Ecto neural progenitor cell (in vitro differentiated cells): ENCODE measurements at regions not wholly inside any gene's neighbourhood (a gene's known extent, or its start where the extent isn't known, plus 50 kb on each side); places are given as distances from the start of the nearest gene placed in this dataset.
"Not testable (repeated sequence)": the region's sequence is repeated elsewhere in the genome, so short reads cannot be mapped to it uniquely, and the experiment has no call there.

Experiments used
- DNase-seq: peaks from one replicate; pipeline ENCODE4 v3.0.0-alpha.2; 2018; ENCODE audit warnings: low spot score

DNA sequence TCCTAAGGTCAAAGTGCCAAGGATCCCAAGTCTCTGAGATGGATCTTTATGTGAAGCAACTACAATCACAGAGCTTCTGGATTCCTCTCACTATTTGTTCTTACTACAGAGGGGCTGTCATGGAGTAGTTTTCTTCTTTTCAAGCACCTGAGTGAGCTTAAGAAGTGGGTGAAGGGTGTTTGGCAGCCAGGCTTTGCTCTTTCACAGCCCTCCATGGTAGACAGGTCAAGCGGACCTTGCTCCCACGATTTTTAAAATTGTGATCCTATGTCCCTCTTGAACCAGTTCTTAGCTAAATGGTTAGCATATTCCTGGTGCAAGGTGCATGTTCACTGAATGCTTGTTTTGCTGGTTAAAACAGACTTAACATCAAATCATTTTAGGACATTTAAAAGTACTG, 332.2 kb downstream of the GADD45G start:
- no peak for DNase-seq

- no peak for DNase-seq
Measured at GRCh38 chr9:89939181-89939580, 334.4 kb downstream of the GADD45G start.

DNA sequence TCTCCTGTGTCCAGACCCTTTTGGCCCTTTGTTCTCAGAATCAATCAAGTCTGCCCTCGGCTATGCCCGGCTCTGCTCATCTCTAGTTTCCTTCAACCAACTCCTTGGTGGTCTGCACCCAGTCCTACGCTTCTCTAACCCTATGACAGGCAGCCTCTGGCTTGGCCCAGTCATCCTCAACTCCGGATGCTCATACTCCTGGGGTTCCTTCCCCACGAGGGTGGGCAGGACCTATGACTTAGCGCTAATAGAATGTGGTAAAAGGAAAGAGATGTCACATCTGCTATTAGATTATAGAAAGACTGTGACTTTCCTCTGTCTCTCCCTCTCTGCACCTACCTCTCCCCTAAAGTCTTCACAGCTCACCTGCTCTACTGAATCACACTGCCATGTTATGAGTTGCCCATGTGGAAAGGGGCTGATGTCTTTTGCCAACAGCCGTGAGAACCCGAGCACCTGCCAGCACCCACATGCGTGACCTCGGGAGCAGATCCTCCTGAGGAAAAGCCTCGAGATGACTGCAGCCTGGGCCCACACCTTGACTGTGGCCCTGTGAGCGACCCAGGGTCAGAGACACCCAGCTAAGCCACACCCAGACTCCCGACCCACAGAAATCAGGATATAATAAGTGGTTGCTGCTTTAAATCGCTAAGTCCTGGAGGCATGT, 334.9 kb downstream of the GADD45G start:
- DNase-seq = no peak

DNA sequence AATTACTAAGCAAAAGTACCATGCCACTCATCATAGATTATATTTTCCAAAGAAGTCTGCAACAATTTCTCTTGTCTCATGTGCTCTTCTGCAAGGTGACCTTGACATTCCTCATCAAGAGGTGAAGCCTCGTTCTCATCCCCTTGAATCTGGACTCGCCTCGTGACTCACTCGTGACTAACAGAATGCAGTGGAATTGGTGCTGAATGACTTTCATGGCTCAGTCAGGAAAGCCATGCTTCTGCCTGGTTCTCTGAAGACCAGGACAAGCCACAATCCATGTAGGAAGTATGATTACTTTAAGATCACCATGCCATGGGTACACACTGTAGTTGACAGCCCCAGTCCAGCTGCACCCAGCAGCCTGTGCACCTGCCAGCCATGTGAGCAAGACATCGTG, 335.8 kb downstream of the GADD45G start:
- no peak for DNase-seq

DNA sequence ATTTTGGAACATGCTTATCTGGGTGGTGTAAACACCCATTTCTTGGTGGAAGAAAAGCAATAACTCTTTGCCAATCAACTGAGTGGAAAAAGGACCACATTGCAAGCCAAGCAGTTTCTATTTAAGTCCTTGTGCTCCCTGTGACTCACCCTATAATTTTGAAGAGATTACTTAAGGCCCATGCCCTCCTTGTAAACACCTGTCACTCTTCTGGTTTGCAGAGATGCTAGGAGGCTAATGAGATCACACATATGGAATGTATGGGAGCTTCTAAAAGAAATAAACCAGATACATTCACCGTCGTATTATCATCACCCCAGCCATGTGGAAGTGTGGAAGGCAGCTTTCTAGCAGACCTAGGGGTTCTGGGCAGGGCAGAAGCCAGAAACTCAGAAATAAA, 337.1 kb downstream of the GADD45G start:
- no peak for DNase-seq

DNA sequence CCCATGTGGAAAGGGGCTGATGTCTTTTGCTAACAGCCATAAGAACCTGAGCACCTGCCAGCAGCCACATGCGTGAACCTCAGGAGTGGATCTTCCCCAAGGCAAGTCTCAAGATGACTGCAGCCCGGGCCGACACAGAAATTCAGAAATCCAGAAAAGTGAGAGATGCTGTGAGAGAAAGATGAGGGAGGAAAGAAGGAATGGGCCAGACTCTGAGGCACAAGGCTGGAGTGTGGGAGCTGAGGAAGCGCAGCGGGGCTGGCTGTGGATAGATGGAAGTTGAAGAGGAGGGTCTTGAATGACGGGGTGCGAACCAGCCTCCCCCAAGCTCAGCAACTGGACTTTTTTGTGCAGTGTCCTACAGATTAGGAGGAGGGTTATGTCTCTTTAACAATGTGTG, 337.8 kb downstream of the GADD45G start:
- DNase-seq = no peak

GRCh38 chr9:89943309-89943708, 338.5 kb downstream of the GADD45G start:
- no peak for DNase-seq

DNA sequence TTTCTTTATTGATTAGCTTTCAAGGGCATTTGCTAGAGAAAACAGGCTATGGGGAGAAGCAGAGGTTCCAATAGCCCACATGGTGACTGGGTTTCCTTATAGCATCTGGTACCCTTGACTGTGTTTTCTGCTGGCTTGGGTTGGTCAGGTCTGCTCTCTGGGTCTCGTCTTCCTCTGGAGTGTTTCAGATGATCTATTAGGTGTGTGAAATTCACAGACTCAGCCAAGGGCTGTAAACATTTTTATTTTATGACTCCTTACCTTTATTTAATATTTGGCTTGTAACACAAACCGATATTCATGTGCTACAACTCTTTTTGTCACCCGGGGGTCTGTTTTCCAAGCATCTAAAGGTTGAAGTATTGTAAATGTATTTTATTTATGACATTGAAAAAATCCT, 338.9 kb downstream of the GADD45G start:
- no peak for DNase-seq

- DNase-seq = no peak
Measured at GRCh38 chr9:89945133-89945532, 340.3 kb downstream of the GADD45G start.

DNA sequence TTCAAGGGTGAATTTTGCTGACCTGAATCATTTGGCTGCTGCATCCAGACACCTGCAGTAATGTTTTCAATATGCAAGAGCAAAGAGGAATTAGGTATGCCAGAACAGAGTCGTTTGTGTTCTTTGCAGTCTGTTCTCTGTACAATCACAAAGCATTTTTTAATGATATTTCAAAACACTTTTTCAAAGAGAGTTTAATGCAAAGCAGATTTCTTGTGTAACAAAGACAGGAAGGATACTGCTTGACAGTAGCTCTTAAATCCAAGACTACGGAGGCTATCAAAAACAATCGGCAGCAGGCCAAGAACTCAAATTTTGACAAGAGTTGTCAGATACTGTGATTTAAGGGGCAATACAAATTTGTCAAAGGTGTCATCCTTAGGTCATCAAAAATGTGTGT, 341.9 kb downstream of the GADD45G start:
- no peak for DNase-seq

DNA sequence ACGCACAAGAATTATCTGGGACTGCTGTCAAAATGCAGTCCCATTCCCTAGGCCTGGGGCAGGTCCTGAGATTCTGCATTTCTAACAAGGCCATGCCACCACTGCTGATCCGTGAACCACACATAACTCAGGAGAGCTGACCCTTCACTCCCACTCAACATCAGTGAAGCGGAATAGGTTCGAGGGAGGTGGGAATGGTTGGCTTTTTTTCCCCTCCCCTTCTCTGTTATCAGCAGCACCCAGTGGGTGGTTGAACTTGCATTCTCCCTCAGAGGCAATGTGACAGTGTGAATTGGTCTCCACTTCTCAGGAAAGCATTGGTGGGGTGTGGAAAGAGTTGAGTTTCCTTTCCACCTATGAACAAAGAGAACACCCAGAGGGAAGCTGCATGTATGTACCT, 344.3 kb downstream of the GADD45G start:
- no peak for DNase-seq

GRCh38 chr9:89951675-89952074, 346.9 kb downstream of the GADD45G start:
- no peak for DNase-seq

DNA sequence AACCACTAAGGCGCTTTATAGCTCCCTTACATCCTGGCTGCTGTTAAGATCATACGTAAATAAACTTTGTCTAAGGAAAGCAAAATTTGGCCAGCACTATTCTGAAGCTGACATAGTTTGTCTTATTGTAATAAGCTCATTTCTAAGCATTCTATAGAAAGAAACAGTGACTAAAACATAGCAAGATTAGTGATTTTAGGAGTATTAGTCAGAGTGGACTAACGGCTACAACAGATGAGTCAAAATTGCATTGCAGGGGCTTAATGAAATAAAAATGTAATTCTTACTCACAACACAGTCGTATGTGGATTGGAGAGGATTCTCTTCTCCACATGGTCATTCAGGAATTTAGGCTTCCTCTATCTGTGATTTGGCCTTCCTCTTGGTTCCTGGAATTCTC, 347.6 kb downstream of the GADD45G start:
- DNase-seq = no peak

- DNase-seq = not testable (repeated sequence)
Measured at GRCh38 chr9:89953263-89953662, 348.5 kb downstream of the GADD45G start.

- no peak for DNase-seq
Measured at GRCh38 chr9:89953824-89954615, 349.2 kb downstream of the GADD45G start.

- DNase-seq = no peak
Measured at GRCh38 chr9:89955144-89955543, 350.3 kb downstream of the GADD45G start.

- DNase-seq = no peak
Measured at GRCh38 chr9:89955626-89956025, 350.8 kb downstream of the GADD45G start.

- no peak for DNase-seq
Measured at GRCh38 chr9:89956331-89956730, 351.5 kb downstream of the GADD45G start.

GRCh38 chr9:89956907-89957306, 352.1 kb downstream of the GADD45G start:
- DNase-seq = no peak

DNA sequence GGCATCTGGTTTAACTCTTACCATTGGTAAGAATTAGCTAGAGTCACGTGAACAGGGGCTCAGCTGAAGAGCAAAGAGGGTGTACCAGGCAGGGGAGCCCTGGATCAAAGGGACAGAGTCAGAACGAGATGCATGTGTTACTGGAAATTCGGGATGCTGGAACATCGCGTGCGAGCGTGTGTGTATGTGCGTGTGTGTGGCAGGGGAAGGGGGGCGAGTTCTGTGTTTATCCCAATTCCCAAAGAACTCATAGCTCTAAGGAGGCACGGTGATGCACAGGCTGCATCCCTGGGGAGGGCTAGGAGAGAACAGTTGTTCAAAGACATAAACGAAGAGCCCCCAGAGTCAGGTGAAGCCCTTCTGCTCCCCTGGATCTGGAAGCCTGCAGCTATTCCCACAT, 353.3 kb downstream of the GADD45G start:
- no peak for DNase-seq

- no peak for DNase-seq
Measured at GRCh38 chr9:89961616-89962341, 357.0 kb downstream of the GADD45G start.

DNA sequence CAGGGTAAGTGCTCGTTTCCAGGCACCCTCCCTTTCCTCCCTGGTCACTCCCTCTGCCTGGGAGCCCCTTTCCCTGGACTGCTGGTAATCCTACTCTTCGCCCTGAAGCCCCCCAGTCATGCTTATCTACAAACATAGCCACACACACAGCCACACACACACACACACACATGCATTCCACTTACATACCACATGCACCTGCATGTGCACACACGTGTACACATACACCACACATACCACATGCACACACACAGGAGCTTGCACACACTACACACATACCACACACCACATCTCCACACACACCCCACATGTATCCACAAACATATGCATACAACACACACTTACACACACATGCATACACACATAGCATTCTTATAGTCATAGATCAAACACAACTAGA, 358.5 kb downstream of the GADD45G start:
- DNase-seq = no peak

DNA sequence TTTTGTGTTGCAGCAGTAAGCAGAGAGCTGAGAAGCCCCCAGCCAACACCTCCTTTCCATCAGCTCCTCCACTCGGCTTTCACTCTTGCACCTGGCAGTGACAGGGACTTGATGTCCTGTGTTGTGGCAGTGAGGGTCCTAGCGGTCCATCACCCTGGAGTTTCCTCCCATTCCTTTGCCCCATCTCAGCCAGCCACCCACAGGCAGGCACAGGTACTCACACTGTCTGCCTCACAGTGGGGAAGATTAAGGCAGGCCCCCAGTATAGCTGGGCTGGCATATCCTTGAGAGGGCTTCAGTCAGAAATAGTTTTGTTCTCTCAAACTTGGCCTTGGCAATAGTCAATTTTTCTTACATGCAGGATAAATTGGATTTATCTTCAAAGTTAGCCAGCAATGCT, 362.7 kb downstream of the GADD45G start:
- DNase-seq = no peak
